ENCODE measurements at regions not wholly inside any gene's neighbourhood (a gene's known extent, or its start where the extent isn't known, plus 50 kb on each side); places are given as distances from the start of the nearest gene placed in this dataset.

DNA sequence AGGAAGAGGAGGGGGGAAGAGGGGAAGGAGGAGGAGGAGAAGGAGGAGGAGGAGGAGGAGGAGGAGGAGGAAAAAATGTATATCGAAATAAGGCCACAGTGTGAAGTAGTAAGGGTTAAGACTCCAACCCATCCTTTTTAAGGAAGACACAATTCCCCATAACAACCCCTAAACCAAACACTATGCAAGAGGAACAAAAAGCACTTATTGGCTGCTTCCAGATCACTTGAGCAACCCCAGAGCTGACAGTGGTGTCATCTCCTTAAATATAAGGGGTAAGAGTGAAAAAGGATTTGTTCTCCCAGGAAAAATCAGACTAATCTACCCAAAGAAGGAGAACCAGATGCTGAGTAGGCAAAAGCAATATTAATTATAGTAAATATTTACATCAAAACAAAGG lies 169.1 kb upstream of the SASH1 start:
- intact Hi-C loops (cut with DNase I; ENCODE audit: low total_unique reads), result loop anchor here (10.0 kb wide), 1 partner anchor 291 kb away; no protein-coding TSS in a partner anchor
- 87 to 90% methylated on average over 1 of the region's 1 CpG for WGBS, 2 donors
- DNase-seq (ENCODE audit: low spot score in 2 of 2), result no peak
- no peak overlapping the region for H3K4me3 ChIP-seq (ENCODE audit: low read depth, poor library complexity, severe bottlenecking)
- no peak for TF ChIP-seq POLR2A (IDR thresholded peaks at IDR 0.05)
- TF ChIP-seq, protein P1, sequence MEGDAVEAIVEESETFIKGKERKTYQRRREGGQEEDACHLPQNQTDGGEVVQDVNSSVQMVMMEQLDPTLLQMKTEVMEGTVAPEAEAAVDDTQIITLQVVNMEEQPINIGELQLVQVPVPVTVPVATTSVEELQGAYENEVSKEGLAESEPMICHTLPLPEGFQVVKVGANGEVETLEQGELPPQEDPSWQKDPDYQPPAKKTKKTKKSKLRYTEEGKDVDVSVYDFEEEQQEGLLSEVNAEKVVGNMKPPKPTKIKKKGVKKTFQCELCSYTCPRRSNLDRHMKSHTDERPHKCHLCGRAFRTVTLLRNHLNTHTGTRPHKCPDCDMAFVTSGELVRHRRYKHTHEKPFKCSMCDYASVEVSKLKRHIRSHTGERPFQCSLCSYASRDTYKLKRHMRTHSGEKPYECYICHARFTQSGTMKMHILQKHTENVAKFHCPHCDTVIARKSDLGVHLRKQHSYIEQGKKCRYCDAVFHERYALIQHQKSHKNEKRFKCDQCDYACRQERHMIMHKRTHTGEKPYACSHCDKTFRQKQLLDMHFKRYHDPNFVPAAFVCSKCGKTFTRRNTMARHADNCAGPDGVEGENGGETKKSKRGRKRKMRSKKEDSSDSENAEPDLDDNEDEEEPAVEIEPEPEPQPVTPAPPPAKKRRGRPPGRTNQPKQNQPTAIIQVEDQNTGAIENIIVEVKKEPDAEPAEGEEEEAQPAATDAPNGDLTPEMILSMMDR (IDR thresholded peaks at IDR 0.05), result no peak

DNA sequence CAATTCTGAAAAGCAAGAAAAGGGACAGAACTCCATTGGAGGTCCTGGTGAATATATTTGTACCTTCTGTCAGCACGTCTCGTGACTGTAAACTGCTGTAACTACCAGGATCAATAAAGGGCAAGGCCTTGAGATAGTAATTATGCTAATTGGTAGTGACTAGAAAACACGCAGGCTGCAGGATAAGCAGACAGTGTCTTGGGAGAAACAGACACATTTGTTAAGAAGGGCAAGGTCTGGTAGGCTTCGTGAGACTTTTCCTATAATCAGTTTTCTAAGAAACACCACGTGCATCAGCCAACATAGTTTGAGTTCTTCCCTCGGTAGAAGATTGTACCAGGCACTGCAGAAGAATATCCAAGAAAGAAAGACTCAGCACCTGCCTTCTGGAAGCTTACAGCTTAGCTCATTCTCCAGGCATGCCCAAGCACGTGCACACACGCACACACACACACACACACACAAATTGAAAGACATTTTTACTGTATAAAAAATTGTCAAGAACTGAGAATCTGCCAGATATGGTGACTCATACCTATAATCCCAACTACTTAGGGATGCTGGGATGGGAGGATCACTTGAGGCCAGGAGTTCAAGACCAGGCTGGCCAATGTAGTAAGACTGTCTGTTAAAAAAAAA lies 167.0 kb upstream of the SASH1 start:
- DNase-seq (ENCODE audit: low spot score in 2 of 2), result no peak
- TF ChIP-seq, protein P1 (IDR thresholded peaks at IDR 0.05), result no peak
- TF ChIP-seq POLR2A (IDR thresholded peaks at IDR 0.05), result no peak
- intact Hi-C loops (cut with DNase I; ENCODE audit: low total_unique reads), result loop anchor here (10.0 kb wide), 1 partner anchor 289 kb away; no protein-coding TSS in a partner anchor
- no peak overlapping the region for H3K4me3 ChIP-seq (ENCODE audit: low read depth, poor library complexity, severe bottlenecking)
- 75 to 79% methylated on average over 8 of the region's 8 CpGs for WGBS, 2 donors

DNA sequence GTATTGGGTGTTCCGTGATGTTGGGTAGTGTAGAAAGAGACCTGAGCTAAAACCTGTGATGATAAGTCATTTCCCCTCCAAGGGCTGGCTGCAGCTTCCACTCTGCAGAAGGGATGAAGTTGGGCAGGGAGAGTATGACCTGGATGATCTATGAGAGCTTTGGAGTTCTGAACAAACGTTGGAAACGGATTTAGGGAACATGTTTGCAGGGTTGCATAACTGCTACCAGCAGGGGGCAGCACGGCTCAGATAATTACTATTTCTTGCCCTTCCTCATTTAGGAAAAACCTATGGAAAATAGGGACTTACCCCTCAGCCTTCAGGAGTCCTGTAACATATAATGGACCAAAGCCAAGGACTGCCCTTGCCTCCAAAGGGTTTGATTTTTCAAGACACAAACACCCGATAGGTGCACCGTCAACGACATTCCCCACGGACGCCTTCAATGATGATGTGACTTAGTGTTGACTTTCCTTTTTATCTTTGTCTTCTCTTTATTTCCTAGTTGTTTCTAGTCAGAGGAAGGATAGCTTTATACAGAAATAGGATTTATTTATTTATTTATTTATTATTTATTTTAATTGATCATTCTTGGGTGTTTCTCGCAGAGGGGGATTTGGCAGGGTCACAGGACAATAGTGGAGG lies 164.9 kb upstream of the SASH1 start:
- H3K4me3 ChIP-seq (ENCODE audit: low read depth, poor library complexity, severe bottlenecking), result no peak overlapping the region
- TF ChIP-seq POLR2A (IDR thresholded peaks at IDR 0.05), result no peak
- TF ChIP-seq, protein P1 (IDR thresholded peaks at IDR 0.05), result peak in 1 of 3 donors; percentile 84
- 70% methylated on average over 10 of the region's 10 CpGs for WGBS, 2 donors
- intact Hi-C loops (cut with DNase I; ENCODE audit: low total_unique reads), result loop anchor here (10.0 kb wide), 1 partner anchor 287 kb away; no protein-coding TSS in a partner anchor
- peak; percentile 60 to 91 for DNase-seq (ENCODE audit: low spot score in 2 of 2)

DNA sequence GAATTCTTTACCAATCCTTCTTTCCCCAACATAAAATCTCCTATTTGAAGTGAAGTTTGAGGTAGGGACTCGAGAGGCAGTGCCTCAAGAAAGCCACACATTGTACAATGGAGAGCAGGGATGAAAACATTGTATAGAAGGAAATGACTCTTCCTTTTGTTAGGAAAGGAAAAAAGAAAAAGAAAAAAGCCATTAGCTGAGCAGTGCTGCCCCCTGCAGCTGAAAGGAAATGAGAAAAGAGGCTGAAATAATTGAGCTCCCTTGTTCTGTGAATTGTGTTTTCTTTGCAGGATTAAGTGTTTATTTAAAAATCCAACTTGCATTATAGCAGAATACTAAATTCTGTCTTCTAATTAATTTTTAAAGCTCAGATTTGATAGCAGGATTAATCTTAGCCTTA lies 162.9 kb upstream of the SASH1 start:
- TF ChIP-seq, protein P1 (IDR thresholded peaks at IDR 0.05), result no peak
- TF ChIP-seq POLR2A (IDR thresholded peaks at IDR 0.05), result no peak
- no peak for DNase-seq (ENCODE audit: low spot score in 2 of 2)
- intact Hi-C loops (cut with DNase I; ENCODE audit: low total_unique reads), result loop anchor here (2.0 to 10.0 kb wide), 2 partner anchors 73 to 285 kb away; no protein-coding TSS in a partner anchor
- 60 to 67% methylated on average over 1 of the region's 1 CpG for WGBS, 2 donors
- no peak overlapping the region for H3K4me3 ChIP-seq (ENCODE audit: low read depth, poor library complexity, severe bottlenecking)

DNA sequence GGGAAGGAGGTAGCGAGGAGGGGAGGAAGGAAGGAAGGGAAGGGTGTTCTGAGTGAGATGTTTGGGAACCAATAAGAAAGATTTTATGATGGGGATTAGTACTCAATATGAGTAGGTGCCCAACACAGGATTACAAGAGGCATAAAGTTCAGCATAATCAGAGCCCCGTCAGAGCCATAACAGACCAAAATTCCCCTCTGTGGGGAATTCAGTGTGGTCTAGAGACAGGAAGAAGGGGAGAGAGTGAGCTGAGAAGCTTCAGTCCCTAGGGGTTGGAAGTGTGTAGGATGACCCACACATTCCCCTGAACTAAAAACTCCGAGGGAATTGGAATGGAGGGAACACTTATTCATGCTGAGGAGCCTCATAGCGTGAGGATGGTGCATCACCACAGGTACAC lies 160.3 kb upstream of the SASH1 start:
- no peak for TF ChIP-seq POLR2A (IDR thresholded peaks at IDR 0.05)
- TF ChIP-seq, protein P1 (IDR thresholded peaks at IDR 0.05), result no peak
- intact Hi-C loops (cut with DNase I; ENCODE audit: low total_unique reads), result no loop called here
- 87 to 89% methylated on average over 4 of the region's 4 CpGs for WGBS, 2 donors
- no peak for DNase-seq (ENCODE audit: low spot score in 2 of 2)
- H3K4me3 ChIP-seq (ENCODE audit: low read depth, poor library complexity, severe bottlenecking), result no peak overlapping the region
